ENCODE measurements at regions not wholly inside any gene's neighbourhood (a gene's known extent, or its start where the extent isn't known, plus 50 kb on each side); places are given as distances from the start of the nearest gene placed in this dataset.

DNA sequence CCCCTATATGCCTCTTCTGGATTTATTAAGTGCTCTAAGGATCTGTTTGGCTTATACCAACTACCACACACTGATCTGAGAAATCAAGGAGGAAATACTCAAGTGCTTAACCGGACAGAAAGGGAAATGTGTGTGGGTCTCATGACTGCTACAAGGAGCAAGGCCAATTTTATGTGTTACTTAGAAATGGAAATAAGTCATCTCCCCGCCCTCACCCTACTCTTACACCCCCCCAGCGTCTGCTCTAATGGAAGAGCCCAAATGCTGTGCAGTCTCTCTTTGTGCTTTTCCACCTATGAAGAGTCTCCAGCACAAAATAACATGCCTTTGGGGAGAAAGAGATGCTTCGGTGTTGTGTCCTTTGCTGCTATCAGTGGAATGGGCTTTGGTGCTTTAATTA lies 428.8 kb upstream of the ARID1B start:
- TF ChIP-seq, protein P1, sequence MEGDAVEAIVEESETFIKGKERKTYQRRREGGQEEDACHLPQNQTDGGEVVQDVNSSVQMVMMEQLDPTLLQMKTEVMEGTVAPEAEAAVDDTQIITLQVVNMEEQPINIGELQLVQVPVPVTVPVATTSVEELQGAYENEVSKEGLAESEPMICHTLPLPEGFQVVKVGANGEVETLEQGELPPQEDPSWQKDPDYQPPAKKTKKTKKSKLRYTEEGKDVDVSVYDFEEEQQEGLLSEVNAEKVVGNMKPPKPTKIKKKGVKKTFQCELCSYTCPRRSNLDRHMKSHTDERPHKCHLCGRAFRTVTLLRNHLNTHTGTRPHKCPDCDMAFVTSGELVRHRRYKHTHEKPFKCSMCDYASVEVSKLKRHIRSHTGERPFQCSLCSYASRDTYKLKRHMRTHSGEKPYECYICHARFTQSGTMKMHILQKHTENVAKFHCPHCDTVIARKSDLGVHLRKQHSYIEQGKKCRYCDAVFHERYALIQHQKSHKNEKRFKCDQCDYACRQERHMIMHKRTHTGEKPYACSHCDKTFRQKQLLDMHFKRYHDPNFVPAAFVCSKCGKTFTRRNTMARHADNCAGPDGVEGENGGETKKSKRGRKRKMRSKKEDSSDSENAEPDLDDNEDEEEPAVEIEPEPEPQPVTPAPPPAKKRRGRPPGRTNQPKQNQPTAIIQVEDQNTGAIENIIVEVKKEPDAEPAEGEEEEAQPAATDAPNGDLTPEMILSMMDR (IDR thresholded peaks at IDR 0.05) = no peak
- TF ChIP-seq POLR2AphosphoS5 (IDR thresholded peaks at IDR 0.05) (no peak), POLR2A (IDR thresholded peaks at IDR 0.05) (no peak)

All from prostate gland (tissue), 2 donors.